IPS DF 4.7 (cell line): ENCODE measurements at regions not wholly inside any gene's neighbourhood (a gene's known extent, or its start where the extent isn't known, plus 50 kb on each side); places are given as distances from the start of the nearest gene placed in this dataset.
"Not testable (repeated sequence)": the region's sequence is repeated elsewhere in the genome, so short reads cannot be mapped to it uniquely, and the experiment has no call there.

Experiments used
- DNase-seq: peaks from one replicate; pipeline ENCODE4 v3.0.0-alpha.2; 2013; ENCODE audit warnings: low spot score; ENCODE audit errors: extremely low read depth

GRCh38 chr4:28449085-28449484, 1588.4 kb downstream of the STIM2 start:
- no peak for DNase-seq

- DNase-seq: no peak
Observed at GRCh38 chr4:28451346-28451745, 1590.7 kb downstream of the STIM2 start.

- no peak for DNase-seq
Observed at GRCh38 chr4:28462766-28463700, 1602.4 kb downstream of the STIM2 start.

DNA sequence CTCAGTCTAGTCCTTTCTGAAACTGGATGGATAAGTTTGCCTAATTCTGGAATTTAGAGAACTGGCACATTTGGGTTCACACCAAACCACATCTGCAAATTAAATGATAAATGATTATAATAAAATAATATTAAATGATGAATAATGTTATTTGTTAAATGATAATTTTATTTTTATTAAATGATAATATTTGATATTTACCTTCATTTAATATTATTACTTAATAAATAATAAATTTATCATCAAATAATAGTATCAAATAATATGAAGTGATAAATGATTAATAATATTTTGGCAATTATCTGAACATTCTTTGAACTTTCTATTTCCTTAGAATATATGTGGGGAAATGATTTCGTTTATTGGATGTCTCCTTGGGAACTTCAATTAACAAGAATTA, 1604.2 kb downstream of the STIM2 start:
- no peak for DNase-seq

GRCh38 chr4:28466886-28467285, 1606.2 kb downstream of the STIM2 start:
- DNase-seq: not testable (repeated sequence)

GRCh38 chr4:28469387-28469786, 1608.7 kb downstream of the STIM2 start:
- no peak for DNase-seq

GRCh38 chr4:28469886-28470285, 1609.2 kb downstream of the STIM2 start:
- no peak for DNase-seq

GRCh38 chr4:28475381-28475780, 1614.7 kb downstream of the STIM2 start:
- DNase-seq: no peak

- DNase-seq: no peak
Observed at GRCh38 chr4:28479666-28480065, 1619.0 kb downstream of the STIM2 start.

- no peak for DNase-seq
Observed at GRCh38 chr4:28481565-28481964, 1620.9 kb downstream of the STIM2 start.

GRCh38 chr4:28482580-28483270, 1622.1 kb downstream of the STIM2 start:
- DNase-seq: no peak

DNA sequence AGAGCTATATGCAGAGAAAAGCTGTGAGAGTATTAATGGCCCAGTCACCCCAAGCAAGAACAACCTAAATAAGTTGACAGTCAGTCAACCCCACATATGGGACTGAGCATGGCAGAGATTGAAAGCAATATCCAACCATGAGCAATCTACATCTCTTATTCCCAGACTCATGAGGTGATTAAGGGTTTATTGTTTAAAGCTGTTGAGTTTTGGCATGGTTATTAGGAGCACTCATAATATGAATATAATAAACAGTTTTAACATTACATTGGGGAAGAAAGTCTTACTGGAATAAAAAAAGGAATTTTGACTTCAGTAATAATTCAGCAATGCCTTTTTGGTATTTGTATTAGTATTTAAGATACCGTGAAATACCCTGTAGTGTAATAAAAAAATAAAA, 1627.4 kb downstream of the STIM2 start:
- DNase-seq: no peak

GRCh38 chr4:28490669-28491068, 1630.0 kb downstream of the STIM2 start:
- DNase-seq: no peak

DNA sequence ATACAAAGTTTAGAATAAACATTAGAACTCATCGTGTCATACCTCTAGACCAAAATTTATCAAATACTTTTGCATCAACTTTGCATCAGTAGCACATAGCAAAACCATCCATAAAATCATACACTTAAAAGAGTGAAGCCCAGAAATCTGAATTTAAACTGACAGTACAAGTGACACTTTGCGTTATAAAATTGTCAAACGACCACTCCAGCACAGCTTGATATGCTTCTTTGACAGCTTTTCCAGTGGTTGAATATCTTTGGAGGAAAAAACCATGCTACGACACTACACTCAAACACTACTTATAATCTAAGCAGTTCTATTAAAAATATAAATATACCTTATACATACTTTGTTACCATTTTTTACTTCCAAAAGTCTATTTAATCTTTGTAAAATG, 1644.4 kb downstream of the STIM2 start:
- no peak for DNase-seq

DNA sequence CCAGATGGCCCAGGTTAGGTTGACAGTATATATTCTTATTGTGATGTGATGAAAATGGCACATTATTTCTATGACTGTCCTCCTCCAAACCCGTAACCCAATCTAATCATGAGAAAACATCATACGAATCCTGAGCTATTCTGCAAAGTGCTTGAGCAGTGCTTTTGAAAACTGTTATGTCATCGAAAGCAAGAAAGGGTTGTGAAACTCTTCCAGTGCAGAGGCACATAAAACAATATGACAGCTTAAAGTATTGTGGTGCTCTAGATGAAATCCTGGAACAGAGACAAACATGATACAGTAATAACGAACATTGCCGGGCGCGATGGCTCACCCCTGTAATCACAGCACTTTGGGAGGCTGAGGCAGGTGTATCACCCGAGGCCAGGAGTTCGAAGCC, 1648.0 kb downstream of the STIM2 start:
- no peak for DNase-seq

DNA sequence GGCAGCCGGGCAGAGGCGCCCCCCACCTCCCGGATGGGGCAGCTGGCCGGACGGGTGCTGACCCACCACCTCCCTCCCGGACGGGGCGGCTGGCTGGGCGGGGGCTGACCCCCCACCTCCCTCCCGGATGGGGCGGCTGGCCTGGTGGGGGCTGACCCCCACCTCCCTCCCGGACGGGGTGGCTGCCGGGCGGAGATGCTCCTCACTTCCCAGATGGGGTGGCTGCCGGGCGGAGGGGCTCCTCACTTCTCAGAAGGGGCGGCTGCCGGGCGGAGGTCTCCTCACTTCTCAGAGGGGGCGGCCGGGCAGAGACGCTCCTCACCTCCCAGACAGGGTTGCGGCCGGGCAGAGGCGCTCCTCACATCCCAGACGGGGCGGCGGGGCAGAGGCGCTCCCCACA, 1654.1 kb downstream of the STIM2 start:
- DNase-seq: not testable (repeated sequence)

DNA sequence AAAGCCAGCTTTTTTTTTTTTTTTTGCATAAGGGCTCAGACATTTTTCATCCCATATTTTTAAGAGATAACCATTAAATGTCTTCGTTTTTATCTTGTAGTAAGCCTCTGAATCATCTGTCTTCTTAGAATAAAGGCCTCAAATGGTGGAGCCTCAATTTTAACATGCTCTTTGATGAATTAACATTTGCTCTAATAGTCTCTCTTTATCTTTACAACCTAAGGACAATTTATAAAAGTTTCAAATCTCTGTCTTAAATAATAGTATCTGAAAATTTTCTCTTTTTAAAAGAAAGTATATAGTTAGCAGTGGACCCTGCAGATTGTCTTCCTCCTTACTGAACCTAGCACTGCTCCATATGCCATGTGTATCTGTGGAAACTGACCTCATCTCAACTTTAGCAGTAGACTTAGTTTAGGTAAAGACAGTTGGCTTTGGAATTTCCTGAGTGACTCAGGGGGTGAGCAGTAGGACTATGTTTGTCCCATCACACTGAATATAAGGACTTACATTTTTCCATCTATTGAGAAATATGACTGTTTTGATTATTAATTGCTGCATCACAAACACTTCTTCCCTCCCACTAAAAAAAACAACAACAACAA, 1658.0 kb downstream of the STIM2 start:
- DNase-seq: no peak

DNA sequence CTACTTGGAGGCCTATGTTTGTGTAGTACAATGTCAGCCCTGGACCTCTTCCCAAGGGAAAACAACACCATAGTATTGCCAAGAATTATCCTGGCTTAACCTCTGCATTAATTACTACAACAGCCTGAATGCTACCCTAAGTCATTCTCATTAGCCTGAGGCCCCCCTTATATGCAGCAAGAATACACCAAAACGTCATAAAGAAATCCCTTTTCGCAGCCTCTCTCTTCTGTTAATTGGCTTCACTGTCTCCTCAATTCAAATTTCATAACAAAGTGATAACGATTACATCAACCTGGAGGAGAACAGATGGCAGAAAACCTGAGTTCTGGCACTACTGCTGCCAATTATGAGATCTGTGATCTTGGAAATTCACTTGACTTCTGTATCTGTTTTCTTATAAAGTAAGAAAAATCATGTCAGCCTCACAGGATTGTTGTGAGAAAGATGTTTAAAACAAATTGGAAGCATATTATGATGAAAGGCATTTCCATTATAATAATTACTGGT, 1663.1 kb downstream of the STIM2 start:
- no peak for DNase-seq

- DNase-seq: no peak
Observed at GRCh38 chr4:28536124-28536523, 1675.5 kb downstream of the STIM2 start.

DNA sequence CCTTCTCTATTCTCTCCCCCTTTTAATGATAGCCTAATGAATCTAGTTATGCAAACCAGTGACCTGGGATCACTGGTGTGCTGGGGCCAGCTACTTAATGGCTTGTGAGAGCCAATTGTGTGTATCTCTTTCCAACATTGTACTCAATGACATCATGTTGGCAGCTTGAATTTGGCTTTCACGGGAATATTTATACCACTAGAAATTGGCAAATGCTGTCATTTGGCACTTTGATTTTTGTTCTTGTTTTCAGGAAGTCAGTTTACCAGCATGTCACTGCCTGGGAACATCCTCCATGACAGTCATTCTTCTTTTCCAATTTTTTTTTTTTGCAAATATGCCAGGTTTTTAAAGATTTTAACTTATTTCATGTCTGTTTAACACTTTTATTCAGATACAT, 1685.3 kb downstream of the STIM2 start:
- DNase-seq: no peak

GRCh38 chr4:28548136-28548535, 1687.5 kb downstream of the STIM2 start:
- DNase-seq: no peak

GRCh38 chr4:28548594-28548993, 1688.0 kb downstream of the STIM2 start:
- no peak for DNase-seq
